Islet of Langerhans (tissue), 1 donor: ENCODE measurements at regions not wholly inside any gene's neighbourhood (a gene's known extent, or its start where the extent isn't known, plus 50 kb on each side); places are given as distances from the start of the nearest gene placed in this dataset.
"Not testable (repeated sequence)": the region's sequence is repeated elsewhere in the genome, so short reads cannot be mapped to it uniquely, and the experiment has no call there.

Source experiments
- FAIRE-seq: peaks from one replicate; lab custom pipeline; 2011; peaks lifted over from hg19 to GRCh38; lab: Jason Lieb, UNC

DNA sequence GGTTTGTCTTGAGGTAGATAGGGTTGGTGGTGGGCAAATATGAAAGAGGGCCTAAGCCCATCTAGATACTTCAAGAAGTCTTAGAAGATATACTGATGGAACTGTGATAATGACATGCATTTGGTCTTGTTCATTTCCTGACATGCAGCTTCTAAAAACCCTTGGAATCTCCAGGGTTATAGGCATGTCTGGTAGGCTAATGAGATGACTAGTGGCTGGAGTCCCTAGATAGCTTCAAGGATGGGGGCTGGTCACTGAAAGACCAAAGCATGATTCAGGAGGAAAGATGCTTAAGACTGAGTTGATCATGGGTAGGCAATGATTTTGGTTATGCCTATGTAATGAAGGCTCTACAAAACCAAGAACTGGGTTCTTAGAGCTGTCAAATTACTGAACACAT is 217.9 kb upstream of the MOCS1 start:
- no peak for FAIRE-seq

DNA sequence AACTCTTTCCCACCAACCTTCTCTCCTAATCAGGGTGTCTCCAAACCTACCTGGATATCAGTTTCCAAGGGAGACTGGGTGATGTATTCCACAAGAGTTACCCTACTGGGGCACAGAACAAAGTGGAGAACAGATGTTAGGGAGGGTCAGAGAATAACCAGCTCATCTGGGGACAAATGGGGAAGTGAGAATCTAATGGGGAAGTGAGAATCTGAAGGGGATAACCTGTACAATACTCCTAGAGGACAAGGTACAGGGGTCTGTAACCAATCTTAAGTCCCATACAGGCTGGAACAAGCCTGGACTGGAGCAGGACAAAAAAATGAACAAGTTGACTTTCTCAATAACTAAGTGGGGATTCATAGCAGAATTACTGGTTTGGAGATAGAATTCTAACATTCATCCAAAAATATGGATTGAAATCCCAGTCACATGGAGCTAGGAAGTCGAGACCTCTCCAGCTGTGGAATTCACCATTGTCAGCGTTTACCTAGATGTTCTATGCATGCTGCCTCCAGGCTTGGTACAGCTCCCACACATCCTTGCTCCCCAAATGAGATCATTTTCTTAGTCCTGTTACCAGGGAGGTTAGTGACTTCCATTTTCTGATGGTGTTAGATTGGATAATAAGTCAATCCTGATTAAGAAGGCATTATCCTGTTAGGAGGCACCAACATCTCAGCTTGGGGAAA is 214.8 kb upstream of the MOCS1 start:
- FAIRE-seq, result no peak

- no peak for FAIRE-seq
Observed at GRCh38 chr6:40146902-40147301, 212.6 kb upstream of the MOCS1 start.

DNA sequence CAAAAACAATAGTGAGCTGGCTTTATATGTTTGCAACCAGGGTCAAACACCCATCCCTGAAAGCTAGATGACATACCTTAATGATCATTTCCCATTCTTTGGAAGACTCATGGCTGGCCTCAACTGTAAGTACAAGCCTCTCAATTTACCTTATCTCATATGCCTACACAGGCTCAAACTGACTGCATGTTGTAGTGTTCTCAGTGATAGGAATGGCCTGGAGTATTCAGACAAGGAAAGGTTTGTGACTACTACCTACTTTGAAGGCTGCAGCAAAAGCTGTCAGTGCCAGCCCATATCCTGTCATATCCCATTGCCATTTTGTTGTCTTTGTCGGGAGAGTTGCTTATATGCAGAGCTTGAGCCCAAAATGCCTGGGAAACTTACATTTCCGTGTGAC is 205.2 kb upstream of the MOCS1 start:
- FAIRE-seq, result no peak

GRCh38 chr6:40138273-40138720 is 204.0 kb upstream of the MOCS1 start:
- FAIRE-seq, result no peak

DNA sequence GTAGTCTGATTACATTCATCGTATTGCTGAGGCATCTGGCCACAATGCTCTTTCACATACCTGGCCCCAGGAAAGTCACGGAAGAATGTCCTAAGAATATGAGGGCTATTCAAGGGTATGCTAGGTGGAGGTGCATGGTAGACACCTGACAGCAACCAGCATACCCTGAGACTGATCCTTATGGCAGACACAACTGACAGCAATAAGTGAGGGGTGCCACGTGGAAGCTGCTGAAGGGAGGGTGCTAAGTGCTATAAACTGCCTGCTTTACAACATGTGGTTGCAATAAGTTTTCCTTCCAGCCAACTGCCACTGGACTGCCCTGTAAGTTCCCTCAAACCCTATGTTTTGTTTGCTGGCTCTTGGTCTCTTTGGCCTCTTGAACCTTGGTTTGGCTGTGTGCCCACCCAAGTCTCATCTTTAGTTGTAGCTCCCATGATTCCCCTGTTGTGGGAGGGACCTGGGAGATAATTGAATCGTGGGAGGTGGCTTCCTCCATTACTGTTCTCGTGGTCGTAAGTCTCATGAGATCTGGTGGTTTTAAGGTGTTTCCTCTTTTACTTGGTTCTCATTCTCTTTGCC is 201.3 kb upstream of the MOCS1 start:
- FAIRE-seq, result no peak

DNA sequence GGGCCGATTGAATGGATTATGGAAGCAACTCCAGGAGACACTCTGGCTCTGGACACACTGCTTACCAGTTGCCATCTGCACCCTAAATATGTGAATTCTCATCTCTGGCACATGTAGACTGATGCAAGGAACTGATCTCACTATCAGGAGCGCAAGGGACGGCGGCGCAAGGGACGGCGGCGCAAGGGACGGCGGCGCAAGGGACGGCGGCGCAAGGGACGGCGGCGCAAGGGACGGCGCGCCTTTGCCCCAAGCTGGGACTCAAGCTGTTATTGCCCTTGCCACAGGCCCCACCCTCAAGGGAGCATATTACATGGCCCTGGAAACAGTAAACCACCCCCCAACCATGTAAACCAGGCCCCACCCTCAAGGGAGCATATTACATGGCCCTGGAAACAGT is 199.7 kb upstream of the MOCS1 start:
- FAIRE-seq, result not testable (repeated sequence)

DNA sequence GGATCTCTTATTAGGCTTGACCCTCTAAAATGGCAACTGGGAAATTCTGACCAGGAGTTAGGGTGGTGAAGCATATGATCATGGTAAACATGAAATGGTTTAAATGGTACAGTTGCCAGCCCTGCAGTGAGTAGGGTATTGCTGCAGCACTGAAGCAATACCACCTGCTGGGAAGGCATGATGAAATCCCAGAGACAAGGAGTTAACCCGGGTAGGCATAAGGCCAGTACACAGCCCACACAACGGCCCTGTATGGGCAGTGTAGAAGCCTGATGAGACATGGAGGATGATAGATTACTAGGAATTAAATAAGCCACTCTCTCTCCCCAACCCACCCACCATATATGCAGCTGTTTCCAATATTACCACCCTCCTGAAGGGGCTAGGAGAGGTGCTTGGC is 197.4 kb upstream of the MOCS1 start:
- no peak for FAIRE-seq

- no peak for FAIRE-seq
Observed at GRCh38 chr6:40128127-40128526, 193.9 kb upstream of the MOCS1 start.

GRCh38 chr6:40125680-40126394 is 191.6 kb upstream of the MOCS1 start:
- FAIRE-seq, result no peak

DNA sequence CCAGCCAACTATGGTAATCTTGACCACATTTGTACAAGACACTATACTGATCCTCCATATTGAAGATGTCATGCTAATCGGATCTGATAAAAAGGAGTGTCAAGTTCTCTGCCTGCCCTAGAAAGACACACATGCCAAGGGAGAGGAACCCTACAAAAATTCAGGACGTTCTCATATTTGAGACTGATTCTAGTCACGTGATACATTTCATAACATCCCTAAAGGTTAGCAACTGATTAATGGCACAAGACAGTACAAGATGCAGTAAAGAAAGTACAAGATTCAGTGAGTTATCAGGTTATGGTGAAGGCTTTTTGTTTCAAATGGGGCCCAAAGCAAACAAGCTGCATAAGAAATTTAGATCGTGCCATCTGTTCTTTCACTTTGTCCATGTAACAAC is 190.7 kb upstream of the MOCS1 start:
- FAIRE-seq, result no peak

DNA sequence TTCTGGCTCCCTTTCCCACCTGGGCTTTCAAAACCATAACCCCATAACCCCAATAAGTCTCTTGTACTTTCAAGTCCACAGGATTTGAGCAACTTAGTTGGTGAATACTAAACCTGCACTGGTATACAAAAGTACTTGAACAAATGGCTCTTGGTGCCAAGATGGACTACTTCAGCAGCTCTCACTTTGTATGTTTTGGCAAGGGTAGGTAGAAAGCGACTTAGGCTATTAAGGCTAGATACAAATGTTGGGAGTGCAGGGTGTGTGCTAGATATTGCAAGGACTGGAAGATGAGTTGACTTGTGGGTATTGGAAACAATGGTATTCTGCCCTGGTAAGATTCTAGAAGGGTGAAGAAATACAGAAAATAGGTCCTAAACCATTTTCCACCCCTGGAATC is 182.6 kb upstream of the MOCS1 start:
- no peak for FAIRE-seq

DNA sequence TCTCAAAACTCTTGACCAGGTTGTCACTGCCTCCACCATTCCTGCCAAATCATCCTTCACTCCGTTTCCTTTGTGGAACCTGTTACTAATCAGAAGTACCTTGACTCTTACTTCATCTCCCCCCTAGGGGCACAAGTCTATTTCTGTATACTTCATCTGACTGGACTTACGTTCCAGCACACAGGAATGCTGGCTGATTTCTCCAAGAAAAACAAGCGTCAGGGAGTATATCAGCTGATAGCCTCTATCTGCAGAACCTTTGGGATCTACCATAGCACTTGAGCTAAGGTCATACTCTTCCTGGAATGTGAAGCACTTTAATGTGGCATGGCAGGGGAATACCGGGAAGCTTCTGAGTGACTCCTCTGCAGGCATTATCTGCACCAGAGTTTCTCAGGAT is 178.1 kb upstream of the MOCS1 start:
- FAIRE-seq, result no peak

GRCh38 chr6:40108736-40109135 is 174.5 kb upstream of the MOCS1 start:
- FAIRE-seq, result no peak

DNA sequence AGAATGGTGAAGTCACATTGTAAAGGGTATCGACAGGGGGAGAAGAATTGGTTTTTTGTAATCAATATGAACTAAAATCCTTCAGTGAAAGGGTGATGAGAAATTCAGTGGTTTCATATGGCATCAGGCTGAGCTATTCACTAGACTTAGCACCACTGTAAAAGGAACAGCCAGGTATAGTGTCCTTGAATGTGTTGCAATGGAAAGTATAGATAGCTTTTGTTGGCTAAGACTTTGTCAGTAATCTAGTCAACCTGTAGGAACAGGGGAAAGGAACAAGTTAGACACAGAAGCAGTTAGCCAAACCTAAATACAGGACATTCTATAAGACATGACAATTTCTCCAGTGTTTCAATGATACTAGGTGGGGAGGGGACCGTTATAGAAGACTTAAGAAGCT is 172.6 kb upstream of the MOCS1 start:
- FAIRE-seq, result no peak

GRCh38 chr6:40098774-40099173 is 164.5 kb upstream of the MOCS1 start:
- FAIRE-seq, result no peak

- FAIRE-seq, result no peak
Observed at GRCh38 chr6:40097590-40097989, 163.3 kb upstream of the MOCS1 start.

DNA sequence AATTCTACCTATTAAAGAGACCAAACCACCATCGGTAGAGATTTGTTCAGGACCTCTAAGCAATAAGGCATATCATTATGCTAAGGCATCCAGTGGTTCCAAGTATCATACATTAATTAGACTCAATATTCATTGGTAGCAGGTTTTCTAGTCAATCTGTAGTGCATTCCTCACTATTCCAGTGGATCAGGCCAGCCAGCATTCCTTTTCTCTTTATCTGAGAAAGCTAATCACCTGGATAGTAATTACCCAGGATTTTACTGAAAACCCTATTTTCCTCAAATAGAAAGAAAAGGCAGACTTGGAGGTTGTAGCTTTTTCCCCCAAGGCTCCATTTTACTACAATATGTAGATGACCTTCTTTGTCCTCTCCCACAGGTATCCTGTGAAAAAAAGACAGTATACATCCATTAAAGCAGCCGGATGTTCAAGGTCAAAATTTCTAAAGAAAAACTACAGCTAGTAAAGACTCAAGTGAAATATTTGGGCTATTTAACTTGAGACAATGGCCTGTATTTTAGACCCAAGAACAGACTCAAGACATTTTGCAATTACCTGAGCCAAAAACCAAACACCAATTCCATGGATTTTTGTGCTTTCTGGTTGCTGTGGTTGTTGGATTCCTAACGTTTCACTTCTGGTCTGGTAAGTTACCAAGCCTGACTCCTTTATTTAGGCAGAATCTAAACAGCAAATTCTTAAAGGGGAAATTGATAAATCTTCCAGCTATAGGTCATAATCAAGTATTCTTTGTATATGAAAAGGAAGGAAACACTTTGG is 149.1 kb upstream of the MOCS1 start:
- no peak for FAIRE-seq

- no peak for FAIRE-seq
Observed at GRCh38 chr6:40082278-40083043, 148.2 kb upstream of the MOCS1 start.

DNA sequence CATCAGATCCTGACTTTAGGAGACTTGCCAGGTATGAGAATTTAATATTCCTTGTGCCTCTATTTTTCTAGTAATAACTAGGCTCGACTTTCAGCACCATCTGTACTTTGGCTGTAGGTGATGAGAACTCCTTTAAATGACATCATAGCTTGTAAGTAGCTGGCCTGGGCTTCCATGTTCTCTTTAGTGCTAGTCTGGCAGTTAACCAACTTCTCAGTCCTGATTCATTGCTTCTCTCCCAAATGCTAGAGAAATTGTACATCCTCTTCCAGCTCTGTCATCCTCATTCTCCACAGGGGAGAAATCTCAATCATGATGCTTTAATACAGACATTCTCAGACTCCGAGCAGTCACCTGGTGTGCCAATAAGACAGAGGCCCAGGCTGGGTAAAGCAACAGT is 143.5 kb upstream of the MOCS1 start:
- FAIRE-seq, result no peak

DNA sequence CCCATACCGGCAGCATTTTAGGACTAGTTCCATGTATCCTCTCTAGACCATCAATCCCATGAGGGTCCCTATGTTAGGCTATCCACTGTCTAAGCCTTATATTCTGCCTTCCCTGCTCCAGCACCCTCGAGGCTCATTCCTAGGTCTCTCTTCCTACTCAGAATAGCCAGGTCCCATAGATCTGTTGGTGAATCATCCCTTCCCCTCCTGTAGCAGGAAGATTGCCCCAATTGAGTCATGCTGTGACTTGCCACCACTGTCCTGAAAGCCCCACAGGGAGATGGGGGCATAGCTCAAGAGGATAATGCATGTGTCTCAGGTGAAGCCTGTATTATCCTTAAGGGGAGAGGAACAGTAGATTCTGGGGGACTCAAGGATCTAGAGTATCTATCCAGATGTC is 143.1 kb upstream of the MOCS1 start:
- no peak for FAIRE-seq

DNA sequence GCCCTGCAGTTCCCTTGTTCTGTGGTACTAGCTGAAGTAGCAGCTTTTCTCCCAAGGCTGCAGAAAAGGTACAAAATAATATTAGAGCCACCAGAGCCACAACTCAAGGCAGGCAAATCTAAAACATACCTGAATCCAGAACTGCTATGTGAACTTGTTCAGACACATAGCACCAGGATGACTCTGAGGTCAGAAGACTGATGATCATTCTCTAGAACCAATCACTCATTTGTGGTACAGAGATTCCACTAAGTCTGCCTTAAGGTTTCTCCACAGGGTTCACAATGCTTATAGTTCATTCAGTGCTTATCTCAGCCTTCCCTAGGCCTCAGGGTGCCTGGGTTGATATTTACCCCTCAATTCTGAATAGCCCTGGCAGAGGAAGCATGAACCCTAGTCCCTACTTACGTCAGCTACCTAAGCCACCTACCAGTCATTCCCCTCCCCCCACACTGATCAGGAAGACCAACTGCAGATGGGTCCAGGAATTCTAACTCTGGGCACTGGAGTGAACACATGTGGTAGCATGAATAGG is 140.9 kb upstream of the MOCS1 start:
- no peak for FAIRE-seq
